ENCODE measurements at regions not wholly inside any gene's neighbourhood (a gene's known extent, or its start where the extent isn't known, plus 50 kb on each side); places are given as distances from the start of the nearest gene placed in this dataset.
"Not testable (repeated sequence)": the region's sequence is repeated elsewhere in the genome, so short reads cannot be mapped to it uniquely, and the experiment has no call there.

- not testable (repeated sequence) for H3K27me3 Mint-ChIP-seq
Observed at GRCh38 chr6:19939321-19939720, 102.2 kb downstream of the ID4 start.

DNA sequence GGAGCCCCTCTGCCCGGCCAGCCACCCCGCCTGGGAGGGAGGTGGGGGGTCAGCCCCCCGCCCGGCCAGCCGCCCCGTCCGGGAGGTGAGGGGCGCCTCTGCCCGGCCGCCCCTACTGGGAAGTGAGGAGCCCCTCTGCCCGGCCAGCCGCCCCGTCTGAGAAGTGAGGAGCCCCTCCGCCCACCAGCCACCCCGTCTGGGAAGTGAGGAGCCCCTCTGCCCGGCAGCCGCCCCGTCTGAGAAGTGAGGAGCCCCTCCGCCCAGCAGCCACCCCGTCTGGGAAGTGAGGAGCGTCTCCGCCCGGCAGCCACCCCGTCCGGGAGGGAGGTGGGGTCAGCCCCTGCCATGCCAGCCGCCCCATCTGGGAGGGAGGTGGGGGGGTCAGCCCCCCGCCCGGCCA lies 102.8 kb downstream of the ID4 start:
- H3K9me3 Mint-ChIP-seq, result not testable (repeated sequence)

More at GRCh38 chr6:19939321-19939720, 102.2 kb downstream of the ID4 start:
- H3K27ac Mint-ChIP-seq; H3K4me1 Mint-ChIP-seq (ENCODE audit: low read depth); H3K4me3 Mint-ChIP-seq; DNase-seq; H3K36me3 Mint-ChIP-seq (ENCODE audit: low read depth); H3K9me3 Mint-ChIP-seq: not testable (repeated sequence)

DNA sequence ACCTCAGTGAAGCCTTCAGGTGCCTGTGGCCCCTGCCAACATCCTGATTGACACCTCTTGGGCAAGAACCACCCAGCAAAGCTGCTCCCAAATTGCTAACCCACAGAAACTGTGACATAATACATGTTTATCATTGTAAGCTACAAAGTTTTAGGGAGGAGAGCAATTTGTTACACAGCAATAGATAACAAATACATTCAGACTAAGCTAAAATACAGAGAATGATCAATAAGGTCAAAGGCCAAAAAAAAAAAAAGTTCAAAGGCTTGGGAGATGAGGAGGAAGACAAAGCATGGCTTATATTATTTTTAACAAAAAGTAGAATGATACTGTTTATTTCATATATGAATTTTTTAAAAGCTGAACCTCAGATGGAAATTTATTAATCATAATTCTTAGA lies 105.9 kb downstream of the ID4 start:
- no peaks in the 10 kb centered on the region for H3K36me3 Mint-ChIP-seq (ENCODE audit: low read depth)
- no peaks in the 10 kb centered on the region for H3K9me3 Mint-ChIP-seq
- no peaks in the 10 kb centered on the region for H3K4me1 Mint-ChIP-seq (ENCODE audit: low read depth)
- no peak for DNase-seq
- H3K4me3 Mint-ChIP-seq, result no peak overlapping the region
- H3K27me3 Mint-ChIP-seq, result no peaks in the 10 kb centered on the region
- H3K27ac Mint-ChIP-seq, result no peak overlapping the region

More for the DNA sequence above, 102.8 kb downstream of the ID4 start:
- not testable (repeated sequence) for H3K4me3 Mint-ChIP-seq; DNase-seq; H3K36me3 Mint-ChIP-seq (ENCODE audit: low read depth); H3K4me1 Mint-ChIP-seq (ENCODE audit: low read depth); H3K27me3 Mint-ChIP-seq; H3K27ac Mint-ChIP-seq

DNA sequence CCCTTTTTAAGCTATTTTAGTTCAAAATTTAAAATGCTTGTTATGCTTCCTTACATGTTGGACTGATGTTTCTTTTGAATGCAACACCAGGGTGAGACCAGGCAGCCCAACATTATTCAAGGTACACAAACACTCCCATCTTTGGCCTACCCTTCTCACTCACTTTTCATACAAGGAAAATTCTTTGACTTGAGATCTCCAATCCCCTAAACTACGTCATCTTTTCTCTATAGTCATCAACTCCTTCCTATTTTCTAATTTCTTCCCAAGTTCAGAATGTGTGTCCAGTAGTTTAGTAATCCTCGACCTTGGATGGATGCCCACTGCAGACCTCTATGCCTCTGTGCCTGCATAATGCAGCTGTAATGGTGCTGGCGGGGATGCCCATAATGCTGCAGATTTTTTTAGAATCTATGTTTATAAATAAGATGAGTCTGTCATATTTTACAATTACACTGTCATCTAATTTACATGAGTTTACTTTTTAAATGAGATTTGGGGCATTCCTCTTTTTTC lies 108.7 kb downstream of the ID4 start:
- no peak for DNase-seq
- Mint-ChIP-seq H3K27ac (no peak overlapping the region), H3K36me3 (ENCODE audit: low read depth) (no peaks in the 10 kb centered on the region), H3K4me1 (ENCODE audit: low read depth) (no peaks in the 10 kb centered on the region), H3K27me3 (no peaks in the 10 kb centered on the region), H3K4me3 (no peak overlapping the region), H3K9me3 (peaks cover 3% of the 10 kb centered on the region)

DNA sequence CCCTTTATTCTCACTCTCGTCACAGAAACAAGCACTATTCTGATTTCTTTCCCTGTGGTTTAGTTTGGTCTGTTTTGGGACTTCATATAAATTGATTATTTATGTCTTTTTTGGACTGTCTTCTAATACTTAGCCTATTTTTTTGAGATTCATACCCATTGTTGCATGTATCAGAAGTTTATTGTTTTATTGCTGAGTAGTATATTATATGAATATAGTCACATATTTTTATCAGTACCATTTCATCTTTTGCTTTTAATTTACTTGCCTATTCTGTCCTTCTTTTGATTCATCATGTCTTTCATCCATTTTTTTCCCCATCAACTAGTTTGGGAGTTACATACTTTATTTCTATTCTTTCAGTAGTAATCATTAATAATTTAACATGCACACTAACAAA lies 112.0 kb downstream of the ID4 start:
- H3K36me3 Mint-ChIP-seq (ENCODE audit: low read depth), result no peaks in the 10 kb centered on the region
- peaks cover 10% of the 10 kb centered on the region for H3K9me3 Mint-ChIP-seq
- H3K4me3 Mint-ChIP-seq, result no peak overlapping the region

DNA sequence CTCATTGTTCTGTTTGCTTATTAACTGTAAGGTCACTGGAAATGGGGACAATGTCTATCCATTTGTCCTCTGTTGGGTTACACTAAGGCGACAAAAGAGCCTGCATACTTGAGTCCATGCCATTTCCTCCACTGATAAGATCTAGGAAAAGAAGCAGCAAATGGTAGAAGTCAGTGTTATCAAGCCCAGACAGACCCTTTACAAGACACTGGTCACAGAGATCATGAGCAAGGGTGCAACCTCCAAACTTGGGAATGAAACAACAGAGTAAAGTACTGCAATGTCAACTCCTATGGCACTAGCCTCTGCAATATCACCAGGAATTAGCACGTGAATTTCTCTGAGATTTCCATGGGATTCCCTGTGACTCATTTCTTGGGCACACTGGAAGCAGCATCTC lies 126.9 kb downstream of the ID4 start:
- H3K4me1 Mint-ChIP-seq (ENCODE audit: low read depth), result no peaks in the 10 kb centered on the region
- peaks cover 3% of the 10 kb centered on the region for H3K27me3 Mint-ChIP-seq
- H3K4me3 Mint-ChIP-seq, result no peak overlapping the region
- H3K36me3 Mint-ChIP-seq (ENCODE audit: low read depth), result no peaks in the 10 kb centered on the region
- H3K27ac Mint-ChIP-seq, result no peak overlapping the region
- no peak for DNase-seq
- H3K9me3 Mint-ChIP-seq, result no peaks in the 10 kb centered on the region

More for the DNA sequence above, 112.0 kb downstream of the ID4 start:
- Mint-ChIP-seq H3K4me1 (ENCODE audit: low read depth) (no peaks in the 10 kb centered on the region), H3K27ac (no peak overlapping the region), H3K27me3 (no peaks in the 10 kb centered on the region)
- no peak for DNase-seq

GRCh38 chr6:19968201-19968600 lies 131.0 kb downstream of the ID4 start:
- Mint-ChIP-seq H3K4me3 (no peak overlapping the region), H3K27ac (no peak overlapping the region), H3K9me3 (no peaks in the 10 kb centered on the region), H3K27me3 (peaks cover 2% of the 10 kb centered on the region), H3K4me1 (ENCODE audit: low read depth) (no peaks in the 10 kb centered on the region), H3K36me3 (ENCODE audit: low read depth) (no peaks in the 10 kb centered on the region)
- no peak for DNase-seq

DNA sequence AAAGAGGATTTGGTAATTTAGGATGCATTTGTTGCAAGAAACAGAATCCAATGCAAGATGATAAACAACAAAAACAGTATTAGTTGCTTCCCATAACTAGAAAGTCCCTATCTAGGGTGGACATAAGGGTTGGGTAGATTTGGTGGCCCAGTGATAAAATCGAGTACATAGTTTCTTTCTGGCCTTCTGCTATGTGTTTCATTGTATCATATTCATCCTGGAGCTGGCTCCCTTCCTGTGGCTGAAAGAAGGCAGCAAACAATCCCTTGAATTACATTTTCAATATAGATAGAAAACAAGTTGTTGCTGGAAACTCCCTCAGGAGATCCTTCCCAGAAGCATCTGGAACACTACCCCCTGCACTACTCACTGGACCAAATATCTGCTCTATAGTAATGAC lies 135.1 kb downstream of the ID4 start:
- DNase-seq, result no peak
- Mint-ChIP-seq H3K27me3 (no peaks in the 10 kb centered on the region), H3K4me1 (ENCODE audit: low read depth) (no peaks in the 10 kb centered on the region), H3K9me3 (no peaks in the 10 kb centered on the region), H3K36me3 (ENCODE audit: low read depth) (no peaks in the 10 kb centered on the region), H3K27ac (no peak overlapping the region), H3K4me3 (no peak overlapping the region)

GRCh38 chr6:19976411-19977129 lies 139.4 kb downstream of the ID4 start:
- Mint-ChIP-seq H3K36me3 (ENCODE audit: low read depth) (no peaks in the 10 kb centered on the region), H3K27me3 (no peaks in the 10 kb centered on the region), H3K9me3 (no peaks in the 10 kb centered on the region), H3K4me1 (ENCODE audit: low read depth) (no peaks in the 10 kb centered on the region), H3K4me3 (no peak overlapping the region), H3K27ac (no peak overlapping the region)
- DNase-seq, result no peak

- no peaks in the 10 kb centered on the region for H3K9me3 Mint-ChIP-seq
- H3K4me3 Mint-ChIP-seq, result no peak overlapping the region
- no peaks in the 10 kb centered on the region for H3K4me1 Mint-ChIP-seq (ENCODE audit: low read depth)
- no peaks in the 10 kb centered on the region for H3K36me3 Mint-ChIP-seq (ENCODE audit: low read depth)
- no peak overlapping the region for H3K27ac Mint-ChIP-seq
- DNase-seq, result no peak
- H3K27me3 Mint-ChIP-seq, result peaks cover 8% of the 10 kb centered on the region
Observed at GRCh38 chr6:19979059-19979458, 141.9 kb downstream of the ID4 start.

DNA sequence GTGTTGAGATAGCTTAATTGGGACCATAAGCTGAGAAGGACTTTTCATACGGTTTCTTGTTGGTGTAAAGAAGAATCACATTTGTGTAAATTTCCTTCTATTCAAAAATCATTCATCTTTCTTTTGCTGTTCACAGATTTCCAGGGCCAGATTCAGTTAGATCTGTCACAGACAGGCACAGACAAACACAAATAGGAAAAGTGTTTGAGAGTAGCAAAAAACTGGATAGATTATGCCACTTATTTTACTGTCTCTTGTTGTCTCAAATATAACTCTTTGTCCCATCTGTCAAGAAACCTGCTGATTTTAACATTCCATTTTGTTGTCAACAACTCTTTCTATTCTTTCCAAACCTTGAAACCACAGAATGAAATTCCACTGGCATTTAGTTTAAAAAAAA lies 142.8 kb downstream of the ID4 start:
- H3K27ac Mint-ChIP-seq, result no peak overlapping the region
- H3K4me1 Mint-ChIP-seq (ENCODE audit: low read depth), result no peaks in the 10 kb centered on the region
- H3K9me3 Mint-ChIP-seq, result no peaks in the 10 kb centered on the region
- H3K4me3 Mint-ChIP-seq, result no peak overlapping the region
- H3K27me3 Mint-ChIP-seq, result peaks cover 8% of the 10 kb centered on the region
- no peaks in the 10 kb centered on the region for H3K36me3 Mint-ChIP-seq (ENCODE audit: low read depth)
- DNase-seq, result no peak

DNA sequence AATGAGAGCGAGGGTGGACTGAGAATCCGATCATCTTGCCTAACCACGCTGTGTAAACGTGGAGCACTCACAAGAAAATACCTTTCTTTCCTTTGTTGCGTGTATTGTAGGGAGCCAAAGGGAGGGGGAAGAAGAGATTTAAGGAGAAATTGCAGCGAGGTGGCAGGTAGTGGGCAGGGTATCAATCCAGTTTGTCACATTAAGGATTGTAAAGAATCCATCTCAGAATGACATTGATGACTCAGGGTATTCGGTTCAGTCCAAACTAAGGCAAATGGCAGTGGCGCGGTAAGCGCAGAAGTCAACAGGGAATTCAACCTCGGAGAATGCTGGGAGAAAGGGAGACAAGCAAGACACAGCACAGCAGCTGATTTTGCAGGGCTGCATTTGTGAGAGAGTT lies 146.2 kb downstream of the ID4 start:
- Mint-ChIP-seq H3K27ac (no peak overlapping the region), H3K36me3 (ENCODE audit: low read depth) (no peaks in the 10 kb centered on the region), H3K9me3 (no peaks in the 10 kb centered on the region), H3K4me1 (ENCODE audit: low read depth) (no peaks in the 10 kb centered on the region), H3K4me3 (no peak overlapping the region), H3K27me3 (peaks cover 13% of the 10 kb centered on the region)
- DNase-seq, result no peak

DNA sequence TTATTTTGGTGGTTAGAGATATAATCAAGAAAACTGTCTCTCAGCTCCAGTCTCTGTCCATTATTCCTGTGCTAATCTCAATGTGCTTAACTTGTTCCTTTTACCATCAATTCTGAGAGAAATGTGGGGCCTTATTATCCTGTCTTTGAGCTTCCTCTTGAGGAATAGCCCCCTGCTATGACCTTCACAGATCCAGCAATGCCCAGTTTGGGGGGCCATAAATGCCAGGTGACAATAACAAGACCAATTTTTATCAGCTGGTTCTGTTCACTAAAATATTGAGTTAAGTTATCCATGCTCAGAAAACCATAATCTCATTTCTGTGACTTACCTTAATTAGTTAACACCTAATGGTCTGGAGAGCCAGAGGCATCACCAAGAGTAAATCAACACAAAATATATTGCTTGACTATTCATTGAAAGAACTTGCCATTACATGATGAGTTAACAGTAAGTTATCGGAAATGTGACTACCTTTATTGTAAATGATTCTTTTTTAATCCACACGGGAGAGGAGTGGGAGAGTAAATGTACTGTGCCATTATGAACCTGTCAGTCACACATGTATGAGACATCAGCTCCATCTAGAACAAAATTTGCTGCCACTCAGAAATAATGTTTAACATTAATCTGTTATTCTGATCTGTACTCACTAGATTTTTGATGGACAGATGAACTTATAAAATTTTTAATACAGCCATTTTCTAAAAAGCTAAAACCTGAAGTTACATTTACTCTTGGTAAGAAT lies 149.7 kb downstream of the ID4 start:
- H3K36me3 Mint-ChIP-seq (ENCODE audit: low read depth), result no peaks in the 10 kb centered on the region

DNA sequence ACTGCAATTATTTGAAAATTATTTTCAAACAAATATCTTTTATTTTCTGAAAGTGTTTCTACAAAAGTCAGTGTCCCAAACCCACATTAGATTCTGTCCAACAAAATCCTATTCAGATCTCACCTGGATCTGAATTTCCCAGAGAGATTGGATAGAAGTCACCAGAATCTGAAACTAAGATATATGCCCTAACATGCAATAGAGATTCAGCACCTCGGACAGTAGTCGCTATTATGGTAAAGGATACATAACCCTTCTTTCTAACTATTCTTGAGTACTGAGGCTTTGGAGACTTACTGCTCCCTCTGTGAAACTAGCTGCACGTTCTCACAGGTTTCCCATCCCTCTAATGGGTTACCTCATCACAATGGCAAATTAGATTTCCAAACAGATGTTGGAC lies 151.4 kb downstream of the ID4 start:
- no peaks in the 10 kb centered on the region for H3K4me1 Mint-ChIP-seq (ENCODE audit: low read depth)
- no peaks in the 10 kb centered on the region for H3K36me3 Mint-ChIP-seq (ENCODE audit: low read depth)
- DNase-seq, result no peak
- no peak overlapping the region for H3K27ac Mint-ChIP-seq
- H3K9me3 Mint-ChIP-seq, result no peaks in the 10 kb centered on the region
- H3K27me3 Mint-ChIP-seq, result peaks cover 14% of the 10 kb centered on the region
- no peak overlapping the region for H3K4me3 Mint-ChIP-seq

More for the DNA sequence above, 149.7 kb downstream of the ID4 start:
- Mint-ChIP-seq H3K9me3 (no peaks in the 10 kb centered on the region), H3K27ac (no peak overlapping the region), H3K27me3 (peaks cover 15% of the 10 kb centered on the region), H3K4me3 (no peak overlapping the region), H3K4me1 (ENCODE audit: low read depth) (no peaks in the 10 kb centered on the region)
- DNase-seq, result no peak

DNA sequence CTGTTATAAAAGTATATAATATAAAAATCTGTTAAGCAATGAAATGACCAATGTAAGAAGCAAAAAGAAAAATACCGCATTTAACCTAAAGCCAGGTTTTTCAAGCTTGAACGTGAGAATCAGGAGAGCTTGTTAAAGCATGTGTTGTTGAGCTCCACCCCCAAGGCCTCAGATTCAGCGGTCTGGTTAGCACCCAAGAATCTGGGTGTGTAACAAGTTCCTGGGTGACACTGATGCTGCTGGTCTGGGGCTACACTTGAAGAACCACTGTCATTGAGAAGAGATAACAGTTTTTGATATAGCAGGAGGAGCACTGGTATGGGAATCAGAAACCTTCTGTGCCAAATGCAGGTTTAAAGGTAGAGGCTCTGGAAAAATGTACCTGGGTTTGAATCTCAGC lies 154.0 kb downstream of the ID4 start:
- Mint-ChIP-seq H3K9me3 (no peaks in the 10 kb centered on the region), H3K27ac (no peak overlapping the region), H3K36me3 (ENCODE audit: low read depth) (no peaks in the 10 kb centered on the region), H3K4me3 (no peak overlapping the region), H3K27me3 (peaks cover 17% of the 10 kb centered on the region), H3K4me1 (ENCODE audit: low read depth) (no peaks in the 10 kb centered on the region)
- DNase-seq, result no peak

All from activated T-cell treated with anti-CD3 and anti-CD28 coated beads, Interleukin-2, amount 50 U/mL, for 24 hours (primary cell).